Peyer's patch (tissue), 4 donors: ENCODE measurements at regions not wholly inside any gene's neighbourhood (a gene's known extent, or its start where the extent isn't known, plus 50 kb on each side); places are given as distances from the start of the nearest gene placed in this dataset.

Source experiments
- DNase-seq, 3 donors: peaks; one replicate each; pipeline ENCODE4 v3.0.0-alpha.2; 2017 to 2019
- H3K27ac ChIP-seq, 4 donors: fragments of 200-600 bp; sonication (generic); one replicate each; pipeline ENCODE4 v1.5.1; 2016 to 2019
- H3K27me3 ChIP-seq, 2 donors: fragments of 200-600 bp; sonication (generic); one replicate each; pipeline ENCODE4 v1.5.1; 2019
- H3K36me3 ChIP-seq, 3 donors: fragments of 200-600 bp; sonication (generic); one replicate each; pipeline ENCODE4 v1.5.1; 2016 to 2019
- H3K4me1 ChIP-seq, 4 donors: fragments of 200-600 bp; sonication (generic); one replicate each; pipeline ENCODE4 v1.5.1; 2016 to 2019
- H3K4me3 ChIP-seq, 4 donors: fragments of 200-600 bp; sonication (generic); 1 replicate in 3 of 4; 2 replicates in 1 of 4; pipeline ENCODE4 v1.5.1; 2016 to 2019; ENCODE audit warnings: mild to moderate bottlenecking in 1 of 4
- H3K9me3 ChIP-seq, 4 donors: fragments of 200-600 bp; sonication (generic); one replicate each; pipeline ENCODE4 v1.5.1; 2016 to 2019; ENCODE audit warnings: mild to moderate bottlenecking in 1 of 4
- POLR2A ChIP-seq, 2 donors: fragments of 450-650 bp; IDR thresholded peaks; one replicate each; pipeline ENCODE4 v1.5.1; 2017; ENCODE audit warnings: antibody characterized with exemption in 2 of 2, mild to moderate bottlenecking in 2 of 2, moderate library complexity in 2 of 2
- TF ChIP-seq, protein P1 (sequence below), 6 experiments: fragments of 450-650 bp in 4 of 6; fragments of 200-600 bp in 2 of 6; sonication (generic) in 1 of 6; IDR thresholded peaks; one replicate each; pipeline ENCODE4 v1.5.1; 2017 to 2019; ENCODE audit warnings: antibody characterized with exemption in 6 of 6, mild to moderate bottlenecking in 3 of 6, moderate library complexity in 1 of 6

DNA sequence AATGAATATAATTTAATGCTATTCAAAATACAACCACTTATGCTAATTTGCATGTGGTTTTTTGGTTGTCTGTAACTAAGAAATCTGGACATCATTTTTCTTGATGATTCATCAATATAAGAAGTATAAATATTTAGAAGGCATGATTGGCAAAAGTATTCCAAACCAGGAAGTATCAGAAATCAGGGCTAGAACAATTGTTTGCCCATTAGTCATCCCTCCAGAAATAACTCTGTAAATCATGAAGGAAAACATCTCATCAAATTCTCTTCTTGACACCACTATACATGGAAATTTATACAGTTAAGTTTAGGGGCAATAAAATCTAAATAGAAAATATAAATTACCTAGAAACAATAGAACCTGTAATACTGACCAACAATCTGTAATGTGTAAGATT lies 554.7 kb upstream of the HS3ST5 start:
- TF ChIP-seq POLR2A (IDR thresholded peaks at IDR 0.05): no peak
- TF ChIP-seq, protein P1, sequence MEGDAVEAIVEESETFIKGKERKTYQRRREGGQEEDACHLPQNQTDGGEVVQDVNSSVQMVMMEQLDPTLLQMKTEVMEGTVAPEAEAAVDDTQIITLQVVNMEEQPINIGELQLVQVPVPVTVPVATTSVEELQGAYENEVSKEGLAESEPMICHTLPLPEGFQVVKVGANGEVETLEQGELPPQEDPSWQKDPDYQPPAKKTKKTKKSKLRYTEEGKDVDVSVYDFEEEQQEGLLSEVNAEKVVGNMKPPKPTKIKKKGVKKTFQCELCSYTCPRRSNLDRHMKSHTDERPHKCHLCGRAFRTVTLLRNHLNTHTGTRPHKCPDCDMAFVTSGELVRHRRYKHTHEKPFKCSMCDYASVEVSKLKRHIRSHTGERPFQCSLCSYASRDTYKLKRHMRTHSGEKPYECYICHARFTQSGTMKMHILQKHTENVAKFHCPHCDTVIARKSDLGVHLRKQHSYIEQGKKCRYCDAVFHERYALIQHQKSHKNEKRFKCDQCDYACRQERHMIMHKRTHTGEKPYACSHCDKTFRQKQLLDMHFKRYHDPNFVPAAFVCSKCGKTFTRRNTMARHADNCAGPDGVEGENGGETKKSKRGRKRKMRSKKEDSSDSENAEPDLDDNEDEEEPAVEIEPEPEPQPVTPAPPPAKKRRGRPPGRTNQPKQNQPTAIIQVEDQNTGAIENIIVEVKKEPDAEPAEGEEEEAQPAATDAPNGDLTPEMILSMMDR (IDR thresholded peaks at IDR 0.05): no peak
- Histone ChIP-seq H3K4me3 (no peak overlapping the region), H3K36me3 (no peaks in the 10 kb centered on the region), H3K27ac (no peak overlapping the region), H3K9me3 (peaks cover 0 to 3% (median 0%) of the 10 kb centered on the region in 4 donors), H3K27me3 (no peaks in the 10 kb centered on the region), H3K4me1 (no peaks in the 10 kb centered on the region)
- DNase-seq: no peak

DNA sequence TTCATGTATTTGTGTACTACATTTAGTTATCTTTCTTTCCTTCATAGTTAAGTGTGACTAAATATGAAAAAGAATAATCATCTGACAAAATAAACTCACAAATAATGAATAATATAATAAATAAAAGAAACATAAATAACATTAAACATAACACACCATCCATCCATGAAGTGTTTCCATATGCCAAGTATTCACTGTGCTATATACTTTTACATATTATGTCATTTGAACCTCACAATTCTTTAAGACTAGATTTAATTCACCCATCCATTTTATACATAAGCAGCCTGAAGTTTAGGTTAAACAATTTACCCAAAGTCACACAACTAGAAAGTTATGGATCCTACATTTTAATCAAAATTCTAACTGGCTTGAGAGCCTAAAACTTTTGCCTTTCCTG lies 549.4 kb upstream of the HS3ST5 start:
- TF ChIP-seq POLR2A (IDR thresholded peaks at IDR 0.05): no peak
- TF ChIP-seq, protein P1 (IDR thresholded peaks at IDR 0.05): no peak

GRCh38 chr6:114888241-114888640 lies 545.4 kb upstream of the HS3ST5 start:
- Histone ChIP-seq H3K9me3 (no peaks in the 10 kb centered on the region), H3K4me3 (no peak overlapping the region), H3K27me3 (no peaks in the 10 kb centered on the region), H3K36me3 (no peaks in the 10 kb centered on the region), H3K4me1 (no peaks in the 10 kb centered on the region), H3K27ac (no peak overlapping the region)
- no peak for DNase-seq
- TF ChIP-seq POLR2A (IDR thresholded peaks at IDR 0.05): no peak
- TF ChIP-seq, protein P1 (IDR thresholded peaks at IDR 0.05): no peak

More for the DNA sequence above, 549.4 kb upstream of the HS3ST5 start:
- no peak overlapping the region for H3K27ac ChIP-seq
- no peaks in the 10 kb centered on the region for H3K4me1 ChIP-seq
- DNase-seq: no peak
- H3K4me3 ChIP-seq: no peak overlapping the region
- H3K9me3 ChIP-seq: no peaks in the 10 kb centered on the region
- no peaks in the 10 kb centered on the region for H3K36me3 ChIP-seq
- no peaks in the 10 kb centered on the region for H3K27me3 ChIP-seq

GRCh38 chr6:114886670-114887436 lies 544.0 kb upstream of the HS3ST5 start:
- no peaks in the 10 kb centered on the region for H3K9me3 ChIP-seq
- H3K27ac ChIP-seq: no peak overlapping the region
- no peaks in the 10 kb centered on the region for H3K4me1 ChIP-seq
- no peaks in the 10 kb centered on the region for H3K27me3 ChIP-seq
- DNase-seq: no peak
- TF ChIP-seq, protein P1 (IDR thresholded peaks at IDR 0.05): no peak
- no peak for TF ChIP-seq POLR2A (IDR thresholded peaks at IDR 0.05)
- no peaks in the 10 kb centered on the region for H3K36me3 ChIP-seq
- no peak overlapping the region for H3K4me3 ChIP-seq

- DNase-seq: no peak
- Histone ChIP-seq H3K27me3 (no peaks in the 10 kb centered on the region), H3K27ac (no peak overlapping the region), H3K4me3 (no peak overlapping the region), H3K36me3 (no peaks in the 10 kb centered on the region), H3K4me1 (no peaks in the 10 kb centered on the region), H3K9me3 (no peaks in the 10 kb centered on the region)
- TF ChIP-seq POLR2A (IDR thresholded peaks at IDR 0.05): no peak
- TF ChIP-seq, protein P1 (IDR thresholded peaks at IDR 0.05): no peak
Observed at GRCh38 chr6:114879693-114880092, 536.9 kb upstream of the HS3ST5 start.
